ENCODE measurements at regions not wholly inside any gene's neighbourhood (a gene's known extent, or its start where the extent isn't known, plus 50 kb on each side); places are given as distances from the start of the nearest gene placed in this dataset.

GRCh38 chr12:68402422-68402821 is 70.3 kb upstream of the MDM1 start:
- TF ChIP-seq CTCF (IDR thresholded peaks at IDR 0.05; ENCODE audit: low read length): no peak
- no peak for TF ChIP-seq EZH2phosphoT487 (IDR thresholded peaks at IDR 0.05; ENCODE audit: low read length)
- no peak for TF ChIP-seq EZH2 (optimal IDR thresholded peaks at IDR 0.05; ENCODE audit: low read depth, low read length)

Measured in MM.1S (cell line).